Suprapubic skin (tissue), 4 donors: ENCODE measurements at regions not wholly inside any gene's neighbourhood (a gene's known extent, or its start where the extent isn't known, plus 50 kb on each side); places are given as distances from the start of the nearest gene placed in this dataset.

ENCODE experiments used
- POLR2A ChIP-seq, 2 donors: fragments of 450-650 bp; IDR thresholded peaks; one replicate each; pipeline ENCODE4 v1.6.1; 2017; ENCODE audit warnings: antibody characterized with exemption in 2 of 2, mild to moderate bottlenecking in 2 of 2, moderate library complexity in 2 of 2
- POLR2AphosphoS5 ChIP-seq, 3 donors: sonication (generic); formaldehyde crosslinking; IDR thresholded peaks; one replicate each; pipeline ENCODE4 v1.6.1; 2017; ENCODE audit warnings: antibody characterized with exemption in 3 of 3
- TF ChIP-seq, protein P1 (sequence below), 2 donors: fragments of 200-600 bp in 1 of 2; fragments of 450-650 bp in 1 of 2; sonication (generic) in 1 of 2; IDR thresholded peaks; one replicate each; pipeline ENCODE4 v1.5.1; 2016 to 2019; ENCODE audit warnings: antibody characterized with exemption in 2 of 2, mild to moderate bottlenecking in 1 of 2, moderate library complexity in 1 of 2

DNA sequence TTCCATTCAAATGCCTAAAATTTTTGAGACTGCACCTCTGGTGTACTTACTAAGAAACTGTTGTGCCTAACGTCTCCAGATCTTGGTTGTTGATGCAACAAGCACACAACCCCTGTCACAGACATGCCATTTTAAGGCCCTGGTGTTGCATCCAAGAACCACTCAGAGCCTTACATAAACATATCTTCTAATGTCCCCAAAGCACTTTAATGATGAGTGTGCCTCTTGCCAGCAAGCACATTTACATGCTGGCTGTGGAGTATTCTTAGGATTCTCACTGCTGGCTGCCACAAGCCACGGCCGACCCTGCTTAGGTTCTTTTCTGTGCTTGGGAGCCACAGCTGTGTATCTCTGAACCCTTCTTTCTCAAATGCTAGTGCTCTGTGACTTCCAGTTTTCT lies 201.4 kb downstream of the ADAMTS15 start:
- TF ChIP-seq POLR2AphosphoS5 (IDR thresholded peaks at IDR 0.05) = no peak
- no peak for TF ChIP-seq POLR2A (IDR thresholded peaks at IDR 0.05)
- TF ChIP-seq, protein P1, sequence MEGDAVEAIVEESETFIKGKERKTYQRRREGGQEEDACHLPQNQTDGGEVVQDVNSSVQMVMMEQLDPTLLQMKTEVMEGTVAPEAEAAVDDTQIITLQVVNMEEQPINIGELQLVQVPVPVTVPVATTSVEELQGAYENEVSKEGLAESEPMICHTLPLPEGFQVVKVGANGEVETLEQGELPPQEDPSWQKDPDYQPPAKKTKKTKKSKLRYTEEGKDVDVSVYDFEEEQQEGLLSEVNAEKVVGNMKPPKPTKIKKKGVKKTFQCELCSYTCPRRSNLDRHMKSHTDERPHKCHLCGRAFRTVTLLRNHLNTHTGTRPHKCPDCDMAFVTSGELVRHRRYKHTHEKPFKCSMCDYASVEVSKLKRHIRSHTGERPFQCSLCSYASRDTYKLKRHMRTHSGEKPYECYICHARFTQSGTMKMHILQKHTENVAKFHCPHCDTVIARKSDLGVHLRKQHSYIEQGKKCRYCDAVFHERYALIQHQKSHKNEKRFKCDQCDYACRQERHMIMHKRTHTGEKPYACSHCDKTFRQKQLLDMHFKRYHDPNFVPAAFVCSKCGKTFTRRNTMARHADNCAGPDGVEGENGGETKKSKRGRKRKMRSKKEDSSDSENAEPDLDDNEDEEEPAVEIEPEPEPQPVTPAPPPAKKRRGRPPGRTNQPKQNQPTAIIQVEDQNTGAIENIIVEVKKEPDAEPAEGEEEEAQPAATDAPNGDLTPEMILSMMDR (IDR thresholded peaks at IDR 0.05) = no peak
